Endodermal cell (in vitro differentiated cells): ENCODE measurements at regions not wholly inside any gene's neighbourhood (a gene's known extent, or its start where the extent isn't known, plus 50 kb on each side); places are given as distances from the start of the nearest gene placed in this dataset.

Experiments used
- DNase-seq: peaks from one replicate; pipeline ENCODE4 v3.0.0-alpha.2; 2017
- H3K27ac ChIP-seq: 2 replicates; pipeline ENCODE4 v1.5.1; 2013; ENCODE audit warnings: mild to moderate bottlenecking, low read depth, low read length, moderate library complexity
- H3K27me3 ChIP-seq: 2 replicates; pipeline ENCODE4 v1.6.1; 2013; ENCODE audit warnings: mild to moderate bottlenecking, low read length, moderate library complexity; ENCODE audit not compliant: insufficient read depth, control insufficient read depth, poor library complexity, severe bottlenecking
- H3K36me3 ChIP-seq: 2 replicates; pipeline ENCODE4 v1.7.0; 2013; ENCODE audit warnings: mild to moderate bottlenecking, low read length, moderate library complexity; ENCODE audit not compliant: control insufficient read depth, insufficient read depth
- H3K4me1 ChIP-seq: one replicate; pipeline ENCODE4 v1.7.0; 2013; ENCODE audit warnings: low read length; ENCODE audit not compliant: control insufficient read depth, insufficient read depth
- H3K4me3 ChIP-seq: 2 replicates; pipeline ENCODE4 v1.5.1; 2013; ENCODE audit warnings: mild to moderate bottlenecking, low read length, moderate library complexity
- H3K9ac ChIP-seq: 2 replicates; pipeline ENCODE4 v1.6.1; 2013; ENCODE audit warnings: mild to moderate bottlenecking, low read length, moderate library complexity; ENCODE audit not compliant: poor library complexity, severe bottlenecking; ENCODE audit errors: extremely low read depth
- H3K9me3 ChIP-seq: 2 replicates; pipeline ENCODE4 v1.6.1; 2013; ENCODE audit warnings: mild to moderate bottlenecking, low read length, moderate library complexity; ENCODE audit not compliant: control insufficient read depth
- H3K27ac Mint-ChIP-seq: 2 replicates; pipeline ENCODE4 v1.8.0; 2020; ENCODE audit warnings: mixed read lengths
- H3K27me3 Mint-ChIP-seq: 2 replicates; pipeline ENCODE4 v1.8.0; 2021; ENCODE audit warnings: mild to moderate bottlenecking, mixed read lengths; ENCODE audit not compliant: insufficient read depth
- H3K36me3 Mint-ChIP-seq: 2 replicates; pipeline ENCODE4 v1.8.0; 2020; ENCODE audit warnings: low read depth, mixed read lengths
- H3K4me1 Mint-ChIP-seq: 2 replicates; pipeline ENCODE4 v1.8.0; 2020; ENCODE audit warnings: mixed read lengths
- H3K4me3 Mint-ChIP-seq: 2 replicates; pipeline ENCODE4 v1.8.0; 2020; ENCODE audit warnings: mild to moderate bottlenecking, moderate library complexity, mixed read lengths
- H3K9me3 Mint-ChIP-seq: 2 replicates; pipeline ENCODE4 v1.8.0; 2020; ENCODE audit warnings: mild to moderate bottlenecking, mixed read lengths
- WGBS, 2 experiments: methylation state at CpG; one replicate each; pipeline versions ENCODE4 v1.1.5 to v1.1.7; 2013; ENCODE audit warnings: missing lambda C conversion rate in 2 of 2, mixed read lengths in 1 of 2; ENCODE audit not compliant: insufficient coverage in 1 of 2, insufficient read length in 1 of 2; 5-methylcytosine and 5-hydroxymethylcytosine counted together
- TF ChIP-seq, protein P1 (sequence below): fragments of 200-600 bp; sonication (generic); conservative IDR thresholded peaks from 2 replicates; pipeline ENCODE4 v1.5.0; 2021; ENCODE audit warnings: antibody characterized with exemption, mild to moderate bottlenecking

DNA sequence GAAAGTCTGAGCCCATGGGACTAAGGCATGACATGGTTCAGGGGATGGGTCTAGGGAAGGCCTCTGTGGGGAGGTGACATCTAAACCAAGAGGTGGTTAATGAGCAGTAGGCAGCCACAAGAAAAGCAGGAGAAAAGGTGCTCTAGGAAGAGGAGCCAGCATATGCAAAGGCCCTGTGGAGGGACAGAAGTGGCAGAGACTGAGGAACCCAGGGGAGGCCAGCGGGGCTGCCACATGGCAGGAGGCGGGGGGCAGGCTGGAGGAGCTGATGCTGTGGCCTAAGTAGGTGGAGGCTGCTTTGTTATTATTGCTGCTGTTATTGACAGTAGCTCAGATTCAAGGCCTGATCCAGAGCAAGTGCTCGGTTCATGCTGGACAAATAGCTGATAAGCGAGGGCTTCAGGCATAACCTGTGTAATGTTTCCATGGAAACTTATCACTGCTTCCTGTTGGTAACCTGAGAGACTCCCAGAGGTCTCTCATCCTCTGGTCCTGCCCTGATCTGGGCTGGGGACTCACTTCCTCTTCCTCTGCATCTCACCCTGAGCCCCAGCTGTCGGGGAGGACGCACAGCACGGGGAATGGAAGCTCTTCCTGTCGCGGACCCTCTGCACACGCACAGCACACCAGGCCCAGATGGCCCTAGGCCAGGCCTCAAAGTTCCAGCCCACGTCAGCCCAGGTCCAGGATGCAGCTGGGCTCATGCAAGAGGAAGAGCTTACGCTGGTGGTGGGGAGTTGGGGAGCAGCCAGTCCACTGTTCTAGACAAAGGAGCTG is 75.2 kb upstream of the TP53I11 start:
- DNase-seq: peak; percentile 43
- Mint-ChIP-seq H3K9me3 (no peaks in the 10 kb centered on the region), H3K27me3 (peaks cover 2% of the 10 kb centered on the region), H3K4me1 (peaks cover 5% of the 10 kb centered on the region), H3K27ac (no peak overlapping the region), H3K36me3 (no peaks in the 10 kb centered on the region), H3K4me3 (no peak overlapping the region)
- Histone ChIP-seq H3K9ac (no peak overlapping the region), H3K4me3 (no peak overlapping the region), H3K27ac (no peak overlapping the region), H3K9me3 (no peaks in the 10 kb centered on the region), H3K27me3 (no peaks in the 10 kb centered on the region), H3K36me3 (no peaks in the 10 kb centered on the region), H3K4me1 (no peaks in the 10 kb centered on the region)
- 85 to 86% methylated on average over 11 to 12 of the region's 12 CpGs for WGBS, 2 experiments
- TF ChIP-seq, protein P1, sequence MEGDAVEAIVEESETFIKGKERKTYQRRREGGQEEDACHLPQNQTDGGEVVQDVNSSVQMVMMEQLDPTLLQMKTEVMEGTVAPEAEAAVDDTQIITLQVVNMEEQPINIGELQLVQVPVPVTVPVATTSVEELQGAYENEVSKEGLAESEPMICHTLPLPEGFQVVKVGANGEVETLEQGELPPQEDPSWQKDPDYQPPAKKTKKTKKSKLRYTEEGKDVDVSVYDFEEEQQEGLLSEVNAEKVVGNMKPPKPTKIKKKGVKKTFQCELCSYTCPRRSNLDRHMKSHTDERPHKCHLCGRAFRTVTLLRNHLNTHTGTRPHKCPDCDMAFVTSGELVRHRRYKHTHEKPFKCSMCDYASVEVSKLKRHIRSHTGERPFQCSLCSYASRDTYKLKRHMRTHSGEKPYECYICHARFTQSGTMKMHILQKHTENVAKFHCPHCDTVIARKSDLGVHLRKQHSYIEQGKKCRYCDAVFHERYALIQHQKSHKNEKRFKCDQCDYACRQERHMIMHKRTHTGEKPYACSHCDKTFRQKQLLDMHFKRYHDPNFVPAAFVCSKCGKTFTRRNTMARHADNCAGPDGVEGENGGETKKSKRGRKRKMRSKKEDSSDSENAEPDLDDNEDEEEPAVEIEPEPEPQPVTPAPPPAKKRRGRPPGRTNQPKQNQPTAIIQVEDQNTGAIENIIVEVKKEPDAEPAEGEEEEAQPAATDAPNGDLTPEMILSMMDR: no peak

DNA sequence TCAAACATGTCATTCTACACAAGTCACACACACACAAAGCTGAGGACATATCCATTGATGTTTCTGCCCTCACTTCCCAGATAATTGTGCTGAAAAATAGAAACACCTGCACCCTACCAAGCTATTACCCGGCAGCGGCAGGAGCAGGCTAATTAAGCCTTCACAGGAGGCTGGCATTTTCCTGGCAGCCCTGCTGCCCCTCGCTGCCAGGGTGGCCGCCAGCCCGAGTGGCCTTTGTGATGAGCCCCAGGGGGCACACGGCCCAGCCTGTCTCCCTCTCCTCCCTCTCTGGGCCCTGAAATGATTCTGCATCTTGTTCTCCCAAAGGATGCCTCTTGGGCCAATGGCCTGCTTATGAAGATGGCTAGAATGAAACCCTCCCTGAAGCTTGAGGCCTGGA is 76.2 kb upstream of the TP53I11 start:
- no peaks in the 10 kb centered on the region for H3K36me3 Mint-ChIP-seq
- Histone ChIP-seq H3K9ac (no peak overlapping the region), H3K4me1 (no peaks in the 10 kb centered on the region), H3K27ac (no peak overlapping the region), H3K9me3 (no peaks in the 10 kb centered on the region), H3K4me3 (no peak overlapping the region), H3K27me3 (no peaks in the 10 kb centered on the region), H3K36me3 (no peaks in the 10 kb centered on the region)
- H3K27ac Mint-ChIP-seq: no peak overlapping the region
- peak; percentile 4 for DNase-seq
- H3K9me3 Mint-ChIP-seq: no peaks in the 10 kb centered on the region
- WGBS, 2 experiments: 87 to 100% methylated on average over 2 to 6 of the region's 6 CpGs
- TF ChIP-seq, protein P1: no peak
- peaks cover under 1% of the 10 kb centered on the region for H3K4me1 Mint-ChIP-seq
- H3K27me3 Mint-ChIP-seq: peaks cover 5% of the 10 kb centered on the region
- H3K4me3 Mint-ChIP-seq: no peak overlapping the region

DNA sequence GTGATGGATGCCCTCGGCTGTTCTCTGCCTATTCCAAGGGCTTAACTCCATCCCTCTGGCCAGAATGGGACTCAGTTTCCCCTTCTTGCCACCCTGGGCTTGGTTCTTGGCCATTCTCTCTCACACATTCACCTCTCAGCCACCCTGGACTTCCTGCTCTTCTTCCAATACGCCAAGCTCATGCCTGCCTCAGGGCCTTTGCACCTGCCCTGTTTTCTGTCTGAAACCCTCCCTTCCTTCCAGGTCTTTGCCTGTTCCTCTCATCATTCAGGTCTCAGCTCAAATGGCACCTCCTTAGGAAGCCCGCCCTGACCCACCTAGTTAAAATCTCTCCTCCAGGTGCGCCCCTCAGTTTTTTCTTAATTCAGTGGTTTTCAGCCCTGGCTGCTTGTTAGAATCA is 76.6 kb upstream of the TP53I11 start:
- H3K4me1 ChIP-seq: no peaks in the 10 kb centered on the region
- no peaks in the 10 kb centered on the region for H3K36me3 ChIP-seq
- Mint-ChIP-seq H3K4me1 (no peaks in the 10 kb centered on the region), H3K27me3 (peaks cover 5% of the 10 kb centered on the region), H3K9me3 (no peaks in the 10 kb centered on the region), H3K36me3 (no peaks in the 10 kb centered on the region), H3K27ac (no peak overlapping the region), H3K4me3 (no peak overlapping the region)
- H3K9ac ChIP-seq: no peak overlapping the region
- H3K27me3 ChIP-seq: peaks cover 5% of the 10 kb centered on the region
- DNase-seq: peak; percentile 15
- TF ChIP-seq, protein P1: no peak
- no peaks in the 10 kb centered on the region for H3K9me3 ChIP-seq
- H3K27ac ChIP-seq: no peak overlapping the region
- H3K4me3 ChIP-seq: no peak overlapping the region
- 87 to 100% methylated on average over 2 to 4 of the region's 4 CpGs for WGBS, 2 experiments
